ENCODE measurements at regions not wholly inside any gene's neighbourhood (a gene's known extent, or its start where the extent isn't known, plus 50 kb on each side); places are given as distances from the start of the nearest gene placed in this dataset.

- TF ChIP-seq CTCF (IDR thresholded peaks at IDR 0.05) (peak; percentile 35), POLR2AphosphoS5 (IDR thresholded peaks at IDR 0.05; ENCODE audit: low read depth, low read length) (no peak), REST (IDR thresholded peaks at IDR 0.05; ENCODE audit: insufficient read depth in 1 of 2, low read depth in 2 of 2, low read length in 1 of 2) (no peak), TCF7L2 (IDR thresholded peaks at IDR 0.05; ENCODE audit: low read depth, low read length) (no peak)
These were observed 158.9 kb upstream of the FAM20A start for GRCh38 chr17:68760141-68760475.
